ENCODE measurements at regions not wholly inside any gene's neighbourhood (a gene's known extent, or its start where the extent isn't known, plus 50 kb on each side); places are given as distances from the start of the nearest gene placed in this dataset.
"Not testable (repeated sequence)": the region's sequence is repeated elsewhere in the genome, so short reads cannot be mapped to it uniquely, and the experiment has no call there.

GRCh38 chr2:71958426-71958825, 189.2 kb downstream of the CYP26B1 start:
- not testable (repeated sequence) for DNase-seq (ENCODE audit: low read depth)

- no peak for DNase-seq (ENCODE audit: low read depth)
Observed at GRCh38 chr2:71952572-71953188, 195.0 kb downstream of the CYP26B1 start.

GRCh38 chr2:71951718-71952404, 195.8 kb downstream of the CYP26B1 start:
- no peak for DNase-seq (ENCODE audit: low read depth)

- no peak for DNase-seq (ENCODE audit: low read depth)
Observed at GRCh38 chr2:71951083-71951468, 196.6 kb downstream of the CYP26B1 start.

GRCh38 chr2:71950256-71951082, 197.2 kb downstream of the CYP26B1 start:
- peak; percentile 74 for DNase-seq (ENCODE audit: low read depth)

- DNase-seq (ENCODE audit: low read depth) = no peak
Observed at GRCh38 chr2:71949537-71949798, 198.2 kb downstream of the CYP26B1 start.

GRCh38 chr2:71948781-71949536, 198.7 kb downstream of the CYP26B1 start:
- DNase-seq (ENCODE audit: low read depth) = peak; percentile 87

- DNase-seq (ENCODE audit: low read depth) = no peak
Observed at GRCh38 chr2:71947809-71948208, 199.9 kb downstream of the CYP26B1 start.

GRCh38 chr2:71945603-71945959, 202.1 kb downstream of the CYP26B1 start:
- DNase-seq (ENCODE audit: low read depth) = no peak

GRCh38 chr2:71944806-71945602, 202.7 kb downstream of the CYP26B1 start:
- DNase-seq (ENCODE audit: low read depth) = no peak

GRCh38 chr2:71944183-71944550, 203.5 kb downstream of the CYP26B1 start:
- DNase-seq (ENCODE audit: low read depth) = no peak

- peak; percentile 64 for DNase-seq (ENCODE audit: low read depth)
Observed at GRCh38 chr2:71943238-71944182, 204.2 kb downstream of the CYP26B1 start.

- DNase-seq (ENCODE audit: low read depth) = no peak
Observed at GRCh38 chr2:71941726-71942525, 205.7 kb downstream of the CYP26B1 start.

- DNase-seq (ENCODE audit: low read depth) = peak; percentile 22
Observed at GRCh38 chr2:71940695-71941094, 207.0 kb downstream of the CYP26B1 start.

- peak; percentile 39 for DNase-seq (ENCODE audit: low read depth)
Observed at GRCh38 chr2:71939588-71940535, 207.8 kb downstream of the CYP26B1 start.

GRCh38 chr2:71938659-71939587, 208.7 kb downstream of the CYP26B1 start:
- DNase-seq (ENCODE audit: low read depth) = no peak

GRCh38 chr2:71938108-71938507, 209.6 kb downstream of the CYP26B1 start:
- DNase-seq (ENCODE audit: low read depth) = no peak
